GM21390 (cell line): ENCODE measurements at regions not wholly inside any gene's neighbourhood (a gene's known extent, or its start where the extent isn't known, plus 50 kb on each side); places are given as distances from the start of the nearest gene placed in this dataset.

Experiments
- ATAC-seq: cut with Tn5 transposase; IDR thresholded peaks from one replicate; pipeline ENCODE4 v1.9.1; 2021; ENCODE audit not compliant: unreplicated experiment

DNA sequence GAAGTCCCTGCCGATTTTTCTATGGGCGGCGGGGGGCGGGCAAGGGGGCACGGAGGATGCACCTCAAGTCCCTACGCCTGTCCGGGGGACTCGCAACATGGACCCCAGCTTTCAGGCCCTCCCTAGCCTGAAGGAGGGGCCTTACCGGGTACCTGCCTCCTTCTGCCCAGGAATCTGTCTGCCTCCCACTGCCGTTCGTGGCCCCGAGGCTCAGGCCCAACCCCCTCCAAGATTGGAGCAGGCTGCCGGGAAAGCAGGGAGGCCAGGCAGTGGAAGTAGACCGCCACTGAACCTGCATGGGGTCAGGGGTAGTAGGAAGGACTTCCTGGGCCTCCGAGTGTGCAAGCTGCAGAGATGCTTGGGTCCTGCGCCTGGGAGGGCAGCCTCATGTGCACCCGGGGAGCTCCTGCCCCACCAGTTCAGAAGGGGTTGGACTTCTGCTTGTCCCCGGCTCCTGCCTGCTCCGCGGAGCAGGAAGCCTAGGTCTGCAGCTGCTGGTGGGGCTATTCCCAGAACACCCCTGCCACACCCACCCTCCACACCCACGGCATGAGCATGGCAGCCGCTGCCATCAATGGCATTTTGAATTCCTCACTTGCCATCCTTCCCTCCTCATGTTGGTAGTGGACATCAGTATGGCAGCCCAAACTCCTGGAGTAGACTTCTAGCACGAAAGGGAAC, 1312.7 kb upstream of the ACO1 start:
- no peak for ATAC-seq

DNA sequence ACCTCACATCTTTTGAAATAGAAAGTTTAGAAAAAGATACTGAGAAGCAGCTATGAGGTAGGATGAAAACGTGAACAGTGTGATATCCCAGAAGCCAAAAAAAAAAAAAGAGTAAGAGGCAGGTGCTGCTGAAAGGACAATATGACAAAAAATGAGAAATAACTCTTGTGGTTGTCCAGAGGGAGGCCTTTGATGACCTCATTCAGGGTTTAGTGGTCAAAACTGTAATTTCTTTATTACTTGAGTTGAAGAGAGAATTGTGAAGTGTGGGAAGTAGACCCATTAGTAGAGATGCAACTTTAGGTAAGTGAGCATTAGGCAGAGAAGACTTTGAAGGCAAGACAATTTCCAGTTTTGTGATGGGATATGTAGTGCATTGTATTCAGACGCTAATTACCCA, 1306.3 kb upstream of the ACO1 start:
- no peak for ATAC-seq

- ATAC-seq = no peak
Observed at GRCh38 chr9:31084350-31084749, 1300.1 kb upstream of the ACO1 start.

DNA sequence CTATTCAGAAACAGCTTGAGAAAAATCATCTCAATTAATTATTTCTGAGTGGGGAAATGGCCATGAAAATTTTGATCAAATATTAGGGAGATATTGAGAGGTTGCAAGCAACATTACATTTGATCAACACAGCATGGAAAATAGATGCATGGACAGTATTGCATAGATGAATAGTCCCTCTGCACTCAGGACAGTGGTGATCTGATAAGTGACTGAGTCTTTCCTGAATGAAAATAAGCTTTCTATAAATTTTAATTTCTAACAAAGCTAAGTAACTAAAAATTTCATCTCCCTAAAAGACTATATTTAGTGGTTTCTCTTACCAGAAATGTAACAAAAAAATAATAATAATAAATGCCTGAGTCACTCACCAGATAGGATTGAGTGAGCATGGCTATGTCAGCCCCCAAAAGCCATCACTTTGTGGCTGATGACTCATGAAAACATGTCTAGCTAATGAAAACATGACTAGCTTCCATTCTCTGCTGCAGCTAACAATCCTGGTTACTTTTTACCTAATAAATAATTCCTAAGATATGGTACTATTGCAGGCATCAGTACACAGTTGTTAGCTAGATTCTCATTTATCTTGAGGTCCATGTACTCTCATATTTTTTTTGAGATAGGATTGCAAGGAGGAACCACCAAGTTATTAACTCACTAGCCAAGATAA, 1294.8 kb upstream of the ACO1 start:
- no peak for ATAC-seq

DNA sequence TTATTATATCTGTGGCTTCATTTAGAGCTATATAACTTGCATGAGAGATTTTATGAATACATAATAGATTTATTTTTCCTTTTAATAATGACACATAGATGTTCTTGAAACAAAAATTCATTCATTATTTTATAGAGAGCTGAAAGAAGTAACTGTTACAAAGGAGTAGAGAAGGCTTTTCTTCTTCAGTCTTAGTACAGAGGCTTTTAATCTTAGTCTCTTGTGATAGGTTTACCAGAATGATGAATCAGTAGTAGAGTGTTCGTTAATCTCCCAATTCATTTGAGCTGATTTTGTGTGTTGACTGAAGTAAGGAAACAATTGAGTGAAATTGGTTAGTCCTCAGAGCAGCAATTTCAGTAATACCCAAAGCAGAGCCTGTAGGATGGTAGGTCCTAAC, 1284.1 kb upstream of the ACO1 start:
- no peak for ATAC-seq

- ATAC-seq = no peak
Observed at GRCh38 chr9:31103836-31104235, 1280.6 kb upstream of the ACO1 start.

DNA sequence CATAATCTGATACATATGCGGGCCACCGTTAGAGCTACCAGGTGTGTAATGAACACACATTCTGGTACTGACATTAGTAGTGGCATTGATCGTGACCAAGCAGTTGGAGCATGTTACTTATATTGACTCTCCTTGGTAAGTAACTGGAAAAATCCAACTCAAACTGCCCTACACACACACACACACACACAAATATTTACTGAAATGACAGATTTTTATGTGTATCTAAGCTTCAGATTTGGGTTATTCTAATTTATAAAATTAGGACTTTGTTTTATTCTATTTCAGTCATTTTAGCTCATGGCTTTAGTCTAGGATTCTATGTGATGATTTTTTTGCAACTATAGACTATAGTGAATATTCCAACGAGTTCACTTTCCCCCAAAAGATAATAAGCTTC, 1280.2 kb upstream of the ACO1 start:
- ATAC-seq = no peak

DNA sequence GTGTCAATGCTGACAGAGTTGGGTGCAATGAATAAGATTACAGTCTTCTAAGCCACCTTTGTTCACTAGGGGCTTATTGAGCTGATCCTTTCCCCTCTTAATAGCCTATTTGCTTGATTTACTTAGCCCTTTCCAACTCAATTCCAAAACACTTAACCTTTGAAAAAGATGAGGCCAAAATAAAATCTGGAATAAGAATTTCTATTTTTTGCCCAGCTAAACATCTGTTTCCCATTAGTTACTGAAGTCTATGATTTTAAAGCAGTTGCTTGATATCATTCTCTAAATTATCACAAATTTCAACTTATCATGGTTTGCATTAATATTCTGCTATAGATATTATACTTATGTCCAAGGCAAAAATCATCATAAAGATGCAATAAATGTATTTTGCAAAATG, 1272.0 kb upstream of the ACO1 start:
- no peak for ATAC-seq

GRCh38 chr9:31114346-31114745, 1270.1 kb upstream of the ACO1 start:
- ATAC-seq = no peak

DNA sequence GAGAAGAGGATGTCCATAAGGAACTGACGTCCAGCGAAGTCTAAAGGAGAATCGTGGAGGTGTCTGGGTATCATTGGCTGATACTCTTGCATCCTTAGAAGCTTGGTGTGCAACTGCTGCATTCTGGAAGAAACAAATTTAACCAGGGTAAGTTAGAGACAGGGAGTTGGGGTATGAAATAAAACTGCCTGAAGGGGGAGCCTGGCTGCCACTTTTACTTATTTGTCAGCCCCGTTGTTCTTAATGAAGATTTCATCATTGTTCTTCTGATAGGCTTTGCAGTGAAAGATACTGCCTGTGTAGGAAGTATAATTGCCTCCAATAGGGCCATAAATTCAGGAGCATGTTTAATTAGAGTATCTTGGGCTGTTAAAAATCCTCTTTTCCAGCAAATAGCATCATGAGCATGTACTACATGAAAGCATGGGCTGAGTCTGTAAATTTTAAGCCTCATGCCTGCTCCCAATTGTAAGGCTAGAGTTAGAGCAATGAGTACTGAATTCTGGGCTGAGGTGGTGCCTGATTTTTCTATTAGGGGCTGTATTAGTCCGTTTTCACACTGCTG, 1264.5 kb upstream of the ACO1 start:
- ATAC-seq = peak; percentile 92

- no peak for ATAC-seq
Observed at GRCh38 chr9:31124389-31124788, 1260.1 kb upstream of the ACO1 start.

GRCh38 chr9:31135567-31135966, 1248.9 kb upstream of the ACO1 start:
- ATAC-seq = no peak

GRCh38 chr9:31136524-31136923, 1247.9 kb upstream of the ACO1 start:
- no peak for ATAC-seq

DNA sequence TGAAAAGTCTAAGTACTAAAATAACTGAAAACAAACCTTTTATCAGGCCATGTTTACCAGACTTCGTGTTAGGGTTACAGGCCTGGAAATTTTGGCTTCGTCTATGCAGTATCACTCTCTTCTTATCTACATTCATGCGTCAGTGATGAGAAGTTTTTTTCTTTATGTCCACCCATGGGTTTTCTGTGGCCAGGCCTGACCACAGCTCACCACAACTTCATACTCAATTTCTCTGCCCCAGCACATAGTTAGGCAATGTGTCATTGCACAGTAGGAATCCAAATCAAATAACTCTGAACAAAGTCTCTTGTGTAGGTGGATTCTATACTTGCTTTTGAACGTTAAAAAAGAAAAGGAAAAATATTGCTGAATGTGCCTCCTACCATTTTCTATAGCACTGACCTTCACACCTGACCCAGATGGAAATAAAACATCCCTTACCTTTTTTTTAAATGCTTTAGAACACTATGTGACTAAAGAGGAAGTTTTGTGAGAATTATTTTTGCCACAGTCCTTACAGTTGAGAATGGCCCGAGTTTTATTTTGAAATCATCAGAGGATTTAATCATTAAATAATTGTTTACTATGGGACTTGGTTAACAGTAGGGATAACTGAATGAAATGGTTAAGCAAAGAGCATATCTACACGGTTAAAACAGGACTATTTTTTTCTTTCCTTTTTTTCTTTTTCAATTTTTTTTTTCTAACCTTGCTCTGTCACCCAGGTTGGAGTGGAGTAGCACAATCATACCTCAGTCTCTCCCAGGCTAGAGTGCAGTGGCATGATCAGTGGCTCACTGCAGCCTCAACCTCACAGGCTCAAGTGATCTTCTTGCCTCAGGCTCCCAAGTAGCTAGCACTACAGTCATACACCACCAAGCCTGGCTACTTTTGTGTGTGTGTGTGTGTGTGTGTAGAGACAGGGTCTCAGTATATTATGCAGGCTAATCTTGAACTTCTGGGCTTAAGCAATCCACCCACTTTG, 1247.0 kb upstream of the ACO1 start:
- no peak for ATAC-seq

GRCh38 chr9:31140316-31140715, 1244.1 kb upstream of the ACO1 start:
- no peak for ATAC-seq

GRCh38 chr9:31142456-31142855, 1242.0 kb upstream of the ACO1 start:
- ATAC-seq = no peak

- no peak for ATAC-seq
Observed at GRCh38 chr9:31144614-31145013, 1239.8 kb upstream of the ACO1 start.

DNA sequence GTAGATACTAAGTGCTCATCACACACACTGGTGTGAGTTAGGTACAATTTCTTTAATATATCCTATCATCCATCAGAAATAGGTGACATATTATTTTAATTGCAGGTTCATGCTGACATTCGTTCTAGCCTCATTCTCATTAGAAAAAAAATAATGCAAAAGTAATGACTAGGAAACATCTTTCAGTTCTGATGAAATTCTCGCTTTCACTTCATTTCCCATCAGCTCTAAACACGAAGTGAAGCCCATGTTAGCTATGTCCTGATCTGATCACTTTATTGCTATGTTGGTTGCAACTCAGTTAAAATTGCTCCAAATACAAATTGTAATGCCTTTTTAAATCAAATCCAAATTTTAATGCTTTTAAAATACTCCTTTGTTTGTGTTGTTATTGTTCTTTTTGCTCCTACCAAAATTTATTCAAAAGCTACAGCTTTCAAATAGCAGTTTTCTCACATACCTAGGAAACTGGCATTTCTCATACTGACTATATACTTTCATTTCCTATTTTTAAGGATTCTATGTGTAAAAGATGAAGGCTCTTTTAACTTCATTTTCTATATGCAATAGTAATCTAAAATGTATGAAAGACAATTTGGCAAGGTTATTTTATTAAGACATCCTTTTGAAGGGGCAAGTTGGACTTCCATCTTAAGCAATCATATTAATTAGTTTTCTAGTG, 1237.8 kb upstream of the ACO1 start:
- peak; percentile 93 for ATAC-seq

- ATAC-seq = peak; percentile 94
Observed at GRCh38 chr9:31153250-31153840, 1231.1 kb upstream of the ACO1 start.

DNA sequence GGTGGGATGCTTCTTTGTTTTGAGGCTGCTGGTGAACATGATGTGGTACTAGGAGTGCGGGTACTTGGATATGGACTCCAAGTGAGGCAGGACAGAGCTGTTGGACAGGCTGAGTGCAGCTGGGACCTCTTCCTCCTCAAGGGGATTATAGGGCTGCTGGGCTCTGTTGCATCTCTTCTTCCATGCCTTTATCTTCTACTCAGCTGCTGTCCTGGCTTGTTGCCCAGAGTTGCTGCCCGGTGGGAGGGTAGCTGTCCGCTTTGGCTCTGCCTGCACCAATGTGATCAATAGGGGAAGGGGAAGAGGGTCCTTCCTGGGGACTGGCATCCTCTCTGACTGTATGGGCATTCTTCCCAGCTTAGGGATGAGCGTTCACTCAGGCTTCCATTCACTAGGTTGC, 1217.9 kb upstream of the ACO1 start:
- no peak for ATAC-seq
